H1 (cell line): ENCODE measurements at regions not wholly inside any gene's neighbourhood (a gene's known extent, or its start where the extent isn't known, plus 50 kb on each side); places are given as distances from the start of the nearest gene placed in this dataset.

Source experiments
- CTCF ChIA-PET: fragments of 300-600 bp; sonication (Branson Sonifier 250); formaldehyde crosslinking; loops from one replicate; lab custom pipeline; 2021; ENCODE audit not compliant: partially characterized antibody; lab: Charles Lee
- POLR2A ChIA-PET: fragments of 300-600 bp; sonication (Branson Sonifier 250); formaldehyde crosslinking; loops from one replicate; lab custom pipeline; 2021; ENCODE audit warnings: inconsistent platforms; ENCODE audit not compliant: partially characterized antibody; lab: Charles Lee
- DNase-seq, 2 experiments: peaks; one replicate each; pipeline versions ENCODE4 v3.0.0 to v3.0.0-alpha.2; 2010 to 2022; ENCODE audit warnings: low spot score in 2 of 2, low read depth in 1 of 2, mixed read lengths in 1 of 2
- FAIRE-seq: peaks from 2 replicates; lab custom pipeline; 2011; peaks lifted over from hg19 to GRCh38; lab: Jason Lieb, UNC
- H2AFZ ChIP-seq: 2 replicates; pipeline ENCODE4 v1.8.1; 2012; ENCODE audit warnings: low read length, inconsistent platforms
- H2AK5ac ChIP-seq: 2 replicates; pipeline ENCODE4 v1.6.1; 2013; ENCODE audit warnings: low read depth, low read length
- H2BK120ac ChIP-seq: replicated peaks from 2 replicates; pipeline ENCODE3; 2013; ENCODE audit warnings: low read depth, low read length, inconsistent platforms
- H2BK12ac ChIP-seq: 2 replicates; pipeline ENCODE4 v1.6.1; 2013; ENCODE audit warnings: low read depth, low read length
- H2BK15ac ChIP-seq: 2 replicates; pipeline ENCODE4 v1.6.1; 2013; ENCODE audit warnings: low read length
- H2BK20ac ChIP-seq: 2 replicates; pipeline ENCODE4 v1.6.1; 2013; ENCODE audit warnings: low read length
- H2BK5ac ChIP-seq: 2 replicates; pipeline ENCODE4 v1.6.1; 2013; ENCODE audit warnings: low read depth, low read length
- H3K14ac ChIP-seq: 2 replicates; pipeline ENCODE4 v1.6.1; 2013; ENCODE audit warnings: inconsistent platforms; ENCODE audit not compliant: insufficient read length
- H3K18ac ChIP-seq: 2 replicates; pipeline ENCODE4 v1.6.1; 2013; ENCODE audit warnings: low read length; ENCODE audit errors: extremely low read depth
- H3K23ac ChIP-seq: 2 replicates; pipeline ENCODE4 v1.6.1; 2013; ENCODE audit warnings: inconsistent platforms; ENCODE audit not compliant: insufficient read length
- H3K23me2 ChIP-seq: 2 replicates; pipeline ENCODE4 v1.6.1; 2013; ENCODE audit warnings: low read depth, low read length
- H3K27ac ChIP-seq: 2 replicates; pipeline ENCODE4 v1.6.1; 2011; ENCODE audit warnings: low read depth, low read length, inconsistent platforms
- H3K27me3 ChIP-seq, 4 experiments: replicated peaks in 1 of 4; 1 replicate in 1 of 4; 2 replicates in 3 of 4; pipeline versions ENCODE4 v1.6.1 to v1.8.1; 2011 to 2013; ENCODE audit warnings: low read length in 3 of 4, mild to moderate bottlenecking in 3 of 4, inconsistent platforms in 2 of 4, mixed read lengths in 2 of 4, moderate library complexity in 1 of 4; ENCODE audit not compliant: control insufficient read depth in 3 of 4, insufficient read depth in 3 of 4; ENCODE audit errors: extremely low read depth in 1 of 4
- H3K36me3 ChIP-seq, 4 experiments: 2 replicates each; pipeline versions ENCODE4 v1.6.1 to v1.8.1; 2011 to 2013; ENCODE audit warnings: mild to moderate bottlenecking in 4 of 4, low read length in 3 of 4, moderate library complexity in 2 of 4, control low read depth in 1 of 4, inconsistent platforms in 1 of 4; ENCODE audit not compliant: insufficient read depth in 4 of 4, control insufficient read depth in 2 of 4
- H3K4ac ChIP-seq: replicated peaks from 2 replicates; pipeline ENCODE3; 2013; ENCODE audit warnings: low read length, low read depth, mixed read lengths, inconsistent platforms; ENCODE audit not compliant: insufficient read length
- H3K4me1 ChIP-seq, 4 experiments: replicated peaks in 1 of 4; 1 replicate in 1 of 4; 2 replicates in 3 of 4; pipeline versions ENCODE4 v1.6.1 to v1.8.1; 2011 to 2013; ENCODE audit warnings: low read length in 3 of 4, inconsistent platforms in 2 of 4, mixed read lengths in 1 of 4; ENCODE audit not compliant: insufficient read depth in 4 of 4, control insufficient read depth in 3 of 4
- H3K4me2 ChIP-seq, 2 experiments: 2 replicates each; pipeline versions ENCODE4 v1.6.1 to v1.8.1; 2011 to 2013; ENCODE audit warnings: low read depth in 2 of 2, low read length in 2 of 2, control low read depth in 1 of 2, inconsistent platforms in 1 of 2, mild to moderate bottlenecking in 1 of 2; ENCODE audit not compliant: insufficient read depth in 1 of 2
- H3K4me3 ChIP-seq, 4 experiments: fragments of 200-600, 300-600 bp in 1 of 4; sonication (generic), shearing (Covaris generic), sonication (Bioruptor Twin) in 1 of 4; 2 replicates each; pipeline versions ENCODE4 v1.5.1 to v1.8.1; 2011 to 2016; ENCODE audit warnings: low read length in 4 of 4, low read depth in 3 of 4, control low read depth in 2 of 4, inconsistent platforms in 2 of 4, mild to moderate bottlenecking in 2 of 4, mixed read lengths in 1 of 4, moderate library complexity in 1 of 4; ENCODE audit not compliant: insufficient read depth in 2 of 4; ENCODE audit errors: extremely low read depth in 1 of 4
- H3K56ac ChIP-seq: replicated peaks from 2 replicates; pipeline ENCODE3; 2013; ENCODE audit warnings: low read depth, mild to moderate bottlenecking, mixed read lengths, low read length, inconsistent platforms; ENCODE audit not compliant: insufficient read length
- H3K79me1 ChIP-seq: 2 replicates; pipeline ENCODE4 v1.6.1; 2013; ENCODE audit warnings: low read depth, low read length, control low read depth
- H3K79me2 ChIP-seq, 2 experiments: 2 replicates each; pipeline versions ENCODE4 v1.6.1 to v1.8.1; 2012 to 2013; ENCODE audit warnings: low read length in 2 of 2, mild to moderate bottlenecking in 2 of 2, inconsistent platforms in 1 of 2; ENCODE audit not compliant: insufficient read depth in 2 of 2, control insufficient read depth in 1 of 2
- H3K9ac ChIP-seq, 4 experiments: replicated peaks in 1 of 4; 1 replicate in 1 of 4; 2 replicates in 3 of 4; pipeline versions ENCODE4 v1.6.1 to v1.8.1; 2011 to 2013; ENCODE audit warnings: low read depth in 3 of 4, low read length in 3 of 4, control low read depth in 2 of 4, mild to moderate bottlenecking in 2 of 4, moderate library complexity in 2 of 4, inconsistent platforms in 1 of 4; ENCODE audit errors: extremely low read depth in 1 of 4
- H3K9me3 ChIP-seq, 2 experiments: 2 replicates each; pipeline versions ENCODE4 v1.6.1 to v1.8.1; 2012 to 2013; ENCODE audit warnings: mild to moderate bottlenecking in 2 of 2, moderate library complexity in 2 of 2, control low read depth in 1 of 2, inconsistent platforms in 1 of 2, low read depth in 1 of 2, low read length in 1 of 2, mixed read lengths in 1 of 2; ENCODE audit not compliant: insufficient read depth in 2 of 2
- H4K20me1 ChIP-seq, 2 experiments: replicated peaks in 1 of 2; 2 replicates each; pipeline versions ENCODE3 to v1.8.1; 2011 to 2013; ENCODE audit warnings: inconsistent platforms in 2 of 2, low read length in 2 of 2, mild to moderate bottlenecking in 1 of 2; ENCODE audit not compliant: insufficient read depth in 2 of 2, control insufficient read depth in 1 of 2
- H4K5ac ChIP-seq: 2 replicates; pipeline ENCODE4 v1.6.1; 2013; ENCODE audit warnings: low read length, low read depth, mixed read lengths, inconsistent platforms; ENCODE audit not compliant: insufficient read length
- H4K8ac ChIP-seq: 2 replicates; pipeline ENCODE4 v1.8.0; 2013; ENCODE audit warnings: mild to moderate bottlenecking, moderate library complexity, low read length, inconsistent platforms; ENCODE audit not compliant: insufficient read depth; ENCODE audit errors: extremely low read depth
- H4K91ac ChIP-seq: replicated peaks from 2 replicates; pipeline ENCODE3; 2013; ENCODE audit warnings: low read length, mixed read lengths, inconsistent platforms; ENCODE audit not compliant: insufficient read length
- CHD1 ChIP-seq: IDR thresholded peaks from 2 replicates; pipeline ENCODE4 v1.6.1; 2012; ENCODE audit warnings: low read depth, low read length, improper control_type of control experiment
- CREB1 ChIP-seq: IDR thresholded peaks from 2 replicates; pipeline ENCODE4 v1.6.1; 2012; ENCODE audit warnings: inconsistent platforms
- EGR1 ChIP-seq: IDR thresholded peaks from 2 replicates; pipeline ENCODE4 v1.6.1; 2011; ENCODE audit warnings: low read depth, low read length, borderline replicate concordance
- GTF2F1 ChIP-seq: IDR thresholded peaks from 2 replicates; pipeline ENCODE4 v1.6.1; 2012; ENCODE audit warnings: low read depth, low read length, improper control_type of control experiment, borderline replicate concordance
- KDM5A ChIP-seq: fragments of 200-600 bp; IDR thresholded peaks from 2 replicates; pipeline ENCODE4 v1.7.1; 2012; ENCODE audit warnings: mild to moderate bottlenecking, low read length, inconsistent platforms, mixed read lengths
- PHF8 ChIP-seq: fragments of 200-600 bp; sonication (generic); conservative IDR thresholded peaks from 2 replicates; pipeline ENCODE4 v1.7.1; 2012; ENCODE audit warnings: low read depth, mild to moderate bottlenecking, inconsistent platforms, low read length, moderate library complexity
- RBBP5 ChIP-seq: IDR thresholded peaks from 2 replicates; pipeline ENCODE4 v1.7.1; 2012; ENCODE audit warnings: low read depth, mild to moderate bottlenecking, inconsistent platforms, low read length, moderate library complexity, borderline replicate concordance
- RNF2 ChIP-seq: fragments of 200-900, 300-1000 bp; sonication (generic); IDR thresholded peaks from 2 replicates; pipeline ENCODE4 v1.7.1; 2016; ENCODE audit warnings: borderline replicate concordance, low read depth, mild to moderate bottlenecking, antibody characterized with exemption, low read length; ENCODE audit not compliant: poor library complexity, severe bottlenecking; ENCODE audit errors: missing control alignments
- RXRA ChIP-seq: IDR thresholded peaks from 2 replicates; pipeline ENCODE4 v1.6.1; 2011; ENCODE audit warnings: low read depth, mild to moderate bottlenecking, low read length, moderate library complexity; ENCODE audit not compliant: insufficient read depth
- SAP30 ChIP-seq: fragments of 300-600 bp; sonication (generic); IDR thresholded peaks from 2 replicates; pipeline ENCODE4 v1.7.1; 2012; ENCODE audit warnings: low read length, moderate library complexity, mild to moderate bottlenecking, inconsistent platforms; ENCODE audit not compliant: insufficient read depth, insufficient replicate concordance
- SIRT6 ChIP-seq: IDR thresholded peaks from one replicate; pipeline ENCODE4 v1.7.1; 2012; ENCODE audit warnings: low read length, inconsistent platforms
- SRF ChIP-seq: IDR thresholded peaks from 2 replicates; pipeline ENCODE4 v1.6.1; 2011; ENCODE audit warnings: mild to moderate bottlenecking, low read depth, low read length, moderate library complexity
- WGBS, 2 experiments: shearing (Covaris generic) in 1 of 2; methylation state at CpG; one replicate each; pipeline versions ENCODE4 v1.1.6 to v1.1.7; 2013 to 2015; ENCODE audit warnings: low lambda C conversion rate in 2 of 2, mixed read lengths in 2 of 2, inconsistent platforms in 1 of 2, low coverage in 1 of 2, missing lambda C conversion rate in 1 of 2; ENCODE audit not compliant: insufficient replicate concordance in 2 of 2, insufficient coverage in 1 of 2, insufficient read length in 1 of 2; ENCODE audit errors: extremely low coverage in 1 of 2, missing lambda C conversion rate in 1 of 2; 5-methylcytosine and 5-hydroxymethylcytosine counted together
- TF ChIP-seq, protein P1 (sequence below): IDR thresholded peaks from 2 replicates; pipeline ENCODE4 v1.6.1; 2012; ENCODE audit warnings: inconsistent platforms

DNA sequence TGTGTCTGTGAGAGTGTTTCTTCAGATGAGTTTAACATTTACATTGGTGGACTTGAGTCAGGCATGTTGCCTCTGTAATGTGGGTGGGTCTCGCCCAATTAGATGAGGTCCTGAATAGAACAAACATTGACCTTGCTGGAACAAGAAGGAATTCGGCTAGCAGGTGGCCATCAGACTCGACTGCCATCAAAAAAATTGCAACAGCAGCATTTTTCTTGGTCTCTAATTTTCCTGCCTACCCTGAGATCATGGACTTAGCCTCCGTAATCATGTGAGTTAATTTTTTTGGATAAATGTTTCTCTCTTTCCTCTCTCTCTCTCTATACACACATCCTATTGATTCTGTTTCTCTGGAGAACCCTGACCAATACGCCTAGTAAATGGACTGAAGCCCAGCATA lies 83.8 kb upstream of the ST6GAL2 start:
- H3K36me3 ChIP-seq = no peaks in the 10 kb centered on the region
- FAIRE-seq (no peak), DNase-seq (no peak)
- no peak overlapping the region for H3K4me2 ChIP-seq
- 93% methylated on average over 5 of the region's 5 CpGs; no CpG with 5 or more reads in 1 of the 2 experiments for WGBS, 2 experiments
- no peak overlapping the region for H2BK15ac ChIP-seq
- no peak overlapping the region for H3K27ac ChIP-seq
- H3K79me1 ChIP-seq = no peaks in the 10 kb centered on the region
- H3K79me2 ChIP-seq = no peaks in the 10 kb centered on the region
- no peak overlapping the region for H4K5ac ChIP-seq
- H3K56ac ChIP-seq = no peak overlapping the region
- H3K4me3 ChIP-seq = no peak overlapping the region
- no peaks in the 10 kb centered on the region for H4K20me1 ChIP-seq
- H4K8ac ChIP-seq = no peak overlapping the region
- H3K4me1 ChIP-seq = no peaks in the 10 kb centered on the region; a peak in 1 of 7 replicates
- H2BK5ac ChIP-seq = no peak overlapping the region
- H3K23me2 ChIP-seq = no peaks in the 10 kb centered on the region
- H2BK120ac ChIP-seq = no peak overlapping the region
- H3K23ac ChIP-seq = no peak overlapping the region
- POLR2A ChIA-PET = no interaction called here
- H3K27me3 ChIP-seq = no peaks in the 10 kb centered on the region
- CTCF ChIA-PET = no interaction called here
- H2BK12ac ChIP-seq = no peak overlapping the region
- H2AK5ac ChIP-seq = no peak overlapping the region
- H3K14ac ChIP-seq = no peak overlapping the region
- no peak overlapping the region for H2BK20ac ChIP-seq
- no peak overlapping the region for H3K9ac ChIP-seq
- no peak overlapping the region for H4K91ac ChIP-seq
- H3K9me3 ChIP-seq = no peaks in the 10 kb centered on the region
- H3K18ac ChIP-seq = no peak overlapping the region
- H3K4ac ChIP-seq = no peak overlapping the region
- no peak overlapping the region for H2AFZ ChIP-seq
- TF ChIP-seq CREB1 (no peak), SRF (no peak), RBBP5 (no peak), RNF2 (no peak), SAP30 (no peak), KDM5A (no peak), PHF8 (no peak), CHD1 (no peak), SIRT6 (no peak), EGR1 (no peak), GTF2F1 (no peak), RXRA (no peak)
- TF ChIP-seq, protein P1, sequence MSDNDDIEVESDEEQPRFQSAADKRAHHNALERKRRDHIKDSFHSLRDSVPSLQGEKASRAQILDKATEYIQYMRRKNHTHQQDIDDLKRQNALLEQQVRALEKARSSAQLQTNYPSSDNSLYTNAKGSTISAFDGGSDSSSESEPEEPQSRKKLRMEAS = no peak
